NCI-H82 treated with DMSO at 0.1 percent for 48 hours (cell line): ENCODE measurements at regions not wholly inside any gene's neighbourhood (a gene's known extent, or its start where the extent isn't known, plus 50 kb on each side); places are given as distances from the start of the nearest gene placed in this dataset.
A peak's percentile ranks its signal among the peaks of the same experiment; 100 is the strongest.

ENCODE experiments used
- DNase-seq: peaks from one replicate; lab custom pipeline; 2025; ENCODE audit not compliant: unreplicated experiment; lab: John Stamatoyannopoulos, UW

DNA sequence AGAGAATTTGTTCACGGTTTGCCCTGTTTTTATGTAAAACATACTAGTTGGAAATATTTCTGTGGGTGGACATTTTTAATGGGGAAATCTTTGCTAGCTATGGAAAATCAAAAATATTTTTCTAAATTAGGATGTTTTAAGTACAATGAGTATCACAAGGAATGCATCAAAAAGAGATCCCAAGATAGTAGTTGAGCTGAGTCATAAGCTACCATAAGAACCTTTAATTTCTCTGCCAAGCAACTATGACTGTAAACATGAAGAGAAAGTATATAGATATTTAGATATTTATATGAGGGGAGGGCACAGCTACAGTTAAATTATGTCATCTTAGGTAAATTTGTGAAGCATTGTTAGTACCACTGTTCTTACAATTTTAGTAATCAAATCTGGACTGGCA is 646.2 kb downstream of the XIRP2 start:
- no peak for DNase-seq

DNA sequence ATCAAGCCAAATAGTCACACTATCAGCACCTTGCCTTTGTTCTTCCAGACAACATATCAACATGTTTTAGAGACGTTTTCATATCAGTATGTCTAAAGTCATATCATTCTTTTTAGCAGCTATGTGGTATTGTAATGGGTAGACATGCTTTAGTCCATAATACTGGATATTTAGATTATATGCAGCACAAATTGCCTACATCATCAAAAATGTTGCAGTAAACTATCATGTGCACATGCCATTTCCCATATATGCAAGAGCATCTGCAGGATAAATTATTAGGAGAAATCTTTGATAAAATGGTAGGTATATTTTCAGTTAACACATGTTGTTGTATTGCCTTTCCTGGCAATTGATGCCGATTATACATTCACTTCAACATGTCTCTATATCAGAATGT is 636.5 kb downstream of the XIRP2 start:
- no peak for DNase-seq

DNA sequence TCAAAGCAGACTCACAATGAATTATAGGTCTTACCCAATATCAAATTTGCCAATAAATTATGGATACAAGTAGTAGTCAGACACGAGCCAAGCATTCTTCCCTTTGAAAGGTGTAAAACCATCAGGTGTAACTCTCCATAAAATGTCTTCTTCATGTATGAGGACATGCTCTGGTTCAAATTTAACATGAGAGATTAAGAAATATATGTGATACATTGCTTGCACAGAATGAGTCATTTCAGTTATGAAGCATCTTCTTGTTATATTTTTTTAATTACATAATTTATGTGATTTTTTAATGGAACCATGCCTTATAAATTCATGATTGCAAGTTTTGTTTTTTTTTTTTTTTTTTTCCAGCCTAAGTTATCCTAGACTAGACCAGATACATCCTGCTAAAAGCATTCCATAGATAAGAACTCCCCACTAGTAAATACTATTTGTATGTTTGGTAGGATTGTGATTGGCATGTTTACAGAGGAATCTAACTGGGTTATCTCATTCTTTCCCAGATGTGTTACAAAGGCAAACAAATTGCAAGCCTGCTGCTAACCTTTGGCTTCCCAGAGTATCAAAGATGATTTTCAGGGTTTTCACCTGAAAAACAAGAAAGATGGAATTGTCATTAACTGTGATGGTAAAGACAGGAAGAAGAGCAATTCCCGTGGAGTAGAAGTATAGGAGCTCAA is 621.9 kb downstream of the XIRP2 start:
- DNase-seq: no peak

DNA sequence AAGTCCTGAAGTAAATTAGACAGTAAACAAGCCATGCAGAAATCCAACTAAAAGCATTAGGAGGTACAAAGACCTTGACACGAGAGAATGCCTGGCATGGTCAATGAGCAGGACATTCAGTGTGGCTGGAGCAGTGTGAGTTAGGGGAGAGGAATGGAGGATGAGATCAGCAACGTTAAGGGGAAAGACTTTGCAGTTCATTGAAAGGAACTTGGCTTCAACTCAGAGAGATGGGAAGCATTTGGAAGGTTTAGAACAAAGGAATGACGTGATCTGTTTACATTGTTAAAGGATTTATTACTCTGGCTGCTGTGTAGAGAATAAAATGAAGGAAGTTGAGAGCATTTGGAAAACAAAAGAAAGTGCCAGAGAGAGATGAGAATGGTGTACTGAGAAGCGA is 621.3 kb downstream of the XIRP2 start:
- no peak for DNase-seq

DNA sequence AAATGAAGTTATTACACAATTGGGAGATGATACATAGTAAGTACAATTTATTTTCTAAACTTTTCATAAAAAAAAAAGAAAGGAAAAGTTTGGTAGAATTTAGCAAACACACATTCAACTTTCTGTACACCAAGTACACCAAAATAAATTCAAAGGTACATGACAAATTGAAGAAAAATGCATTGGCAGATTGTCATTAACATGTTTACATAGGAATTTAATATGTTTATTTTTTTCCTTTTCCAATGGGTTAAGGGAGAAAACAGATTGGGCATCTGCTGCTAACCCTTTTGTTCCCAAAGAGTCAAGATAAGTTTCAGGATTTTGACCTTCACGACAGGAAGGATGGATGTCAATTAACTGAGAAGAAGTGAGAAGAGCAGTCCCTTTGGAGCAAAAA is 620.4 kb downstream of the XIRP2 start:
- DNase-seq: no peak

DNA sequence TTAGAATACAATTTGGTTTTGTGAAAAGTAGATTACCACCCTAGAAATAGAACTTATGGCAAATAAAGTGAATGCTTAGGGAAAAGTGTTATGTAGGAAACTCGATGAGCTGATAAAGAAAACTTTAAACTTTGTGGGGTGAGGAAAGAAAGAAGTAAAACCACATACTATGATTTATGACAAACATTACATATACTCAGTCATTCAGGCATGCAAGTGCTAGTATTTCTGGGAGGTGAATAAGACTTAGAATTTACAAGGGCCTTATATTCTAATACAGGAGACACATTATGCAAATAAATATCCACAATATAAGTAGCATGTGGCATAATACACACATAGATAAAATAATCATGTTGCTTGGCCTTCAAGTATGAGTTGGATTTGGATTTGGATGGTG is 618.1 kb downstream of the XIRP2 start:
- DNase-seq: no peak

DNA sequence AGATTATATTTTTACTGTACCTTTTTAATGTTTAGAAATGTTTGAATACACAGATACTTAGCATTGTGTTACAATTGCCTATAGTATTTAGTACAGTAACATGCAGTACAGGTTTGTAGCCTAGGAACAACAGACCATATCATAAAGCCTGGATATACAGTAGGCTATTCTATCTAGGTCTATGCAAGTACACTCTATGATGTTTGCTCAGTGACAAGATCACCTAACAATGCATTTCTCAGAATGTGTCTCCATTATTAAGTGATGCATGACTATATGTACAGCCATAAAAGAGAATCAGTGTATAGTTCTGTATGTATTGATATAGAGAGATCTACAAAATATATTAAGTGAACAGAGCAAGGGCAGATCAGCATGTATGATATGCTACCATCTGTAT is 616.4 kb downstream of the XIRP2 start:
- DNase-seq: no peak

DNA sequence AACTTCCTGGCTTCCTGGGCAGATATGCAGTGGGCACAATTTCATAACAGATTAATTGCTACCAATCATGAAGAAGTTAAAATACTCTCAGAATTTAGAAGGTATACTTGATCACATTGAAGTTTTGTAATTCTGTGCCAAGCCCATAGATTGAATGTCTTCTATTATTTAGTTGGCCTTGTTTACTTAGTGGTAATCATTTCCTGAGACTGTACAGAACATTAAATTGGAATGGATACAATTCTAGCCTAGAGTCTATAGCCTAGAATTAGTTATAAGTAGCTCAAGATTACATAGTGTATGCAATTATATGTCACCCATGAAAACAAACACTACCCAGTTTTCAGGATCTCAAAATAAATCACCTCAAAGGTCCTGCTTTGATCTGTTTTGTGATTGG is 615.8 kb downstream of the XIRP2 start:
- DNase-seq: no peak

DNA sequence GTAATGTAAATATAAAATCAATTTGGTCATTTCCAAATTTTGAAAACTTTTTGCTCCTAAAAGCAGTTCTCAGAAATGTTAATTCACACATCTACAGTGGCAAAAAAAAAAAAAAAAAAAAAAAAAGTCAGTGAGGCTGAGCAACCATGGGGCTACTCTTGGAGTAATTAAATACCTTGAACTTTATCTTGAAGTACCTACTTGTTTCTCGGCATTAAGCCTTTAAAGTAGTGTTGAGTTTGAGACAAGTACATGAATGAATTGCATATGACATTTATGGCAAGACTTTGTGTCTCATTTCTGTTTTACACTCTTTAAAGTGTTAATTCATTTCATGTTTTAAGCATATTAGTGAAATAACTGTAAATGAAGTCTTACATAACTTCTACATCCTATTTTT is 613.3 kb downstream of the XIRP2 start:
- DNase-seq: no peak

DNA sequence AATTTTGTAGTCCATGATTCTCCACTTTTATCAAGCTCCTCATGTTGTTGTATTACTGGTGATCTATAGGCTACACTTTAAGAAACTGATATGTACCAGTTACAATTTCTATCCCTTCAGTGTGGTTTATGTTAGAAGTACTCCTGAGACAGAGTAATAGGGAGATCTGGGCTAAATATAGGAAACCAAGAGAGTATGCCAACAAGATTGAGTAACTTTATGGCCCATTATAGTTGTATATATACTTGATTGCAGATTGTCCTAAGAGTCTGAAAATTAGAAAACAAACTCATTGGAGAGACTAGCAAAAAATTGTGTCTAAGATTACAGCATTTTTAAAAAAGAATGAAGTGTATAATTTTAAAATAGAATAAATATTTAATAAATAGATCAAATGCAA is 605.6 kb downstream of the XIRP2 start:
- DNase-seq: no peak

DNA sequence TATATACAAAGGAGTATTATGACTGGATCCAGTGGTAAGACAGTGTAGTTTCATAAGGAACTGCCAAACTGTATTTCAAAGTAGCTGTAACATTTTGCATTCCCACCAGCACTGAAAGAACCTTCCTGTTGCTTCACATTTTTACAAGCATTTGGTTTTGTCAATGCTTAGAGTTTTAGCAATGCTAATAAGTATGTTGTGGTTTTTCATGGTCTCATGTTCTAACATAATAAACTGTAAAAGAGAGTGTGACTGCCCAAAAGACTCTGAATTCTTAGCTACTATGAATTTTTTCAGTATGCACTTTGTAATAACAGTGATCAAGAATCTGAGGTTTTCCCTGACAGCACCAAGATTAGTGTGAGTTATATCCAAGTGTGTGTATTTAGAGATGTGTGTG is 604.2 kb downstream of the XIRP2 start:
- DNase-seq: no peak

DNA sequence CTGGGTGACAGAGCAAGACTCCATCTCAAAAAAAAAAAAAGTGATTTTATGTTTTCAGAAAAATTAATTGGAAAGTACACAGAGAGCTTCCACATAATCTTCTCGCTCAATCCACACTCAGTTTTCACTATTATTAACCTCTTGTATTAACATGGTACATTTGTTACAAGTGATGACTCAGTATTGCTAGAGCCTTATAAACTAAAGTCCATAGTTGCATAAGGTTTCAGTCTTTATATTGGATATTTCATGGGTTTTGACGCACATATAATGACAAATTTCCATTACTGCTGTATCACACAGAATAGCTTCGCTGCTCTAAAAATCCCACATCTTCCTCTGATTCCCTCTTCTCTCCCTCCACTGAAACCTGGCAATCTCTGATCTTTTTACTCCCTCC is 603.5 kb downstream of the XIRP2 start:
- DNase-seq: no peak

DNA sequence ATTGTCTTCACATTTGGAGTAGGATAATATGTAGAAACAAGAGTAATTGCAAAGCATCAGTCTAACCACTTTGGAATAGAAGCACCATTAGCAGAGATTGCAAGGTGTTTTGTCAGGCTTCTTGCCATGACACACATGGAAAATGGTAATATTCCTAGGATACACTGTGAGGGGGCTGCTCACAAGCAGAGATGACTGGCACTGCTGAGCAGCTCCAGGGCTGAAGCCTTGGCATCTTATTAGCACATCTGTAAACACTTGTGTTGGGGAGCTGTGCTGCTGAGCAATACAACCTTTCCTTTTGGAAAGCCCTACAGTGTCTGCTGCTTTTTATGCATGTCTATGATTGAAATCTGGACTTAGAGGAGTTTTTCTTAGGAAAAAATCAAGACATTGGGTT is 602.2 kb downstream of the XIRP2 start:
- DNase-seq: no peak

DNA sequence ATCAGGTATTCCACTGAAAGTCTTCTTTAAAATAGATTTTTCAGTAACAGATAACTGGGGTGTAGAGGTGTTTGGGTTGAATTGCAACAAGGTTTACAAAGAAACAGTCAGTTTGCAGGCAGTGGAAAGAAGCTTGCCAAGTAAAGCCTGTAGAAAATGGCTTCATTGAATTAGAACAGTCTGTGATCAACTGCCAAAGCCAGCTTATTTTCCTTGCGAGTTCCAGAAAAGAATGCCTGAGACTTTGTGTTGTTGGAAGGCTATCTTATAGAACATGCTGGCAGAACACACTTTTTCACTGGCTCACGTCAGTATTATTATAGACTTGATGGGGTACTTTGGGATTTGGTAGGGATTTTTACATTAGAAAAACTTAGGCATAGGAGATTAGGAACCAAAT is 601.0 kb downstream of the XIRP2 start:
- no peak for DNase-seq

DNA sequence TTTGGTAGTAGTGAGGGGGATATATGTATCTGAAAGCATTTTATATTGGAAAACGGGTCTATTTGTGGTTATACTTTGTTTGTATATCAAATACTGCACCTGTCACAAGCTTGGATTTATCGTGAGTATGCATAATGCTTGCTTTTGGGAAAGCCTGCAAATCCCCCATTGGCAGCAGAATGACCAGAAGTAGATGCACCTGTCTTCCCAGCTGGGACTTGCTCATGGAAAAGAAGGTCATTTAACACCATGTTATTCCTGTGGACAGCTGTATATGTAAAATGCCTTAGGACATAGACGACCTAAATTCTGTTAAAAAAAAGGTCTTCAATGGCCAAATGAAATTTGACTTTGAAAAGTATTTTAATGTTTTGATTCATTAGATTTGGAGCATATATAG is 599.4 kb downstream of the XIRP2 start:
- DNase-seq: no peak

DNA sequence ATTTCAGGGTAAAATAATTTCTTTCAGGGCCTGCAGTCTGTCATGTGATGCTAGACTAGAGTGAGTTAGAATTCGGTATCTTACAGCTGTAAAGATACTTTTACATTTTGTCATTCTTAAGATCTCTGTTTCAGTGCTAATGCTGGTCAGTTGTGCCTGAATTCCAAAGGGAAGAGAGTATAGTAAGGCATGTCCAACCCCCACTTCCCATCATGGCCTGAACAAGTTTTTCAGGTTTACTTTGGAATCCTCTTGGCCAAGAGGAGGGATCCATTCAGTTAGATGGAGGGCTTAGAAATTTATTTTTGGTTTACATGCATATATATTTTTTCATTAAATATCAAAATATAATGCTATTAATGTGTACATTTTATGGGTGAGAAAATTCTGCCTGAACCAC is 596.6 kb downstream of the XIRP2 start:
- no peak for DNase-seq

DNA sequence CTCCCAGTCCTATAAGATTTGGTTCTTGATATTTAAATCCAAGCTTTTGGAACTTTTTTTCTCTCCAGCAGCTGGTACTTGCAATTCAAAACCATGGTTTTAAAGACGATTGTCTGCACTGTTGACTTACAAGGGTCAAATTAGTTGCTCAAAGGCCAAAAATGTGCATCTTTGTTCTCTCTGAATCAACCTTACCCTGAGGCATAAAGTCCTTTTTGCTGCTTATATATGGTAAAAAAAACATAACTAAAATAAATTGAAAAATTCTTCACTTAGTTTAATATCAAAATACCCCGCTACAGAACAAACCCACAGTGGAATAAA is 592.7 kb downstream of the XIRP2 start:
- no peak for DNase-seq

DNA sequence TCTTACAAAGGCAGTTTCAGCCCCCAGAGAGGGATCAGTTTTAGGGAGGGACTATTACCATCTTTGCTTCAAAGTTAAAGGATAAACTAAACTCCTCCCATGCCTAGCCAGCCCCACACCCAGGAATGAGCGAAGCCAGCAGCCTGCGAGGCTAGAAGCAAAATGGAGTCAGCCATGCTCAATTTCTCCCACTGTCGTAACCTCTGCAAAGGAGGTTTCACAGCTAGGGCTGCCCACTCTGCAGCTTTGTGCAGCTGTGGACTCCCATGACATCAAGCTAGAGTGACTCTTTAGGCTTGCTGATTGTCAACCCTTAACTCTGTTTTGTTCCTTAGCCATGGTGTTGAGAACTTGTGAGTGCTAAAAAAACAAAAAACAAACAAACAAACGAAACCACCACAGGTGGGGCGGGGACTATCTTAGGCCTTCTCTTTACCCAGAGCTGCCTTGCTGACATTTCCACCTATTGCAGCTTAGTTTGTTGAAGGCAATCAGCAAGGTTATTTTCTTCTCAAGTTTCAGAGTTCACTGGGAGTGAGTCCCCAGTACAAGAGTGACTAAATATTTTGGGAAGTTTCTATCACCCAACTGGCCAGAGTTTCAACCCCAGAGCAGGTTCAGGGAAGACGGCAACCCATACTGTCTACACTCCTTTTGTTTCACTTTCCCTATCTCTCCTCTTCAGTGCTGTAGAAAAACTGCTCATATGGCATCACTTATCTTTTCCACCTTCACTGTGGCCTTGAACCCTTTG is 592.1 kb downstream of the XIRP2 start:
- DNase-seq: peak; percentile 41

DNA sequence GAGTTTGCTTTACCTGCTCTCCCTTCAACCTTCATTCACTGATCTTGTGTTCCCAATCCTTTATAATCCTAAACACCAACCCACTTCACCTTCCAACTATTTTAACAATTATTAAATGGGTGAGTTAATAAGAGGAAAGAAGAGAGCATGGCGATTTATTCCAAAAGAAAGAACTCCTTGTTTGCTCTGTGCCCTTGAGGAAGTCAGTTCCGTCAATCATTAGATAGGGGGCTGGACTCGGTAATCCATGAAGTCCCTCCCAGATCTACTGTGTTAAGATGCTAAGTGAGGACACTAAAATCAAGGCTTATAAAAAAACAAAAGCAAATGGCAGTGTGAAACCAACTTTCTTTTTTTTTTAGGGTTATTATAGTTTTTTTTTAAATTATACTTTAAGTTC is 589.9 kb downstream of the XIRP2 start:
- DNase-seq: no peak

DNA sequence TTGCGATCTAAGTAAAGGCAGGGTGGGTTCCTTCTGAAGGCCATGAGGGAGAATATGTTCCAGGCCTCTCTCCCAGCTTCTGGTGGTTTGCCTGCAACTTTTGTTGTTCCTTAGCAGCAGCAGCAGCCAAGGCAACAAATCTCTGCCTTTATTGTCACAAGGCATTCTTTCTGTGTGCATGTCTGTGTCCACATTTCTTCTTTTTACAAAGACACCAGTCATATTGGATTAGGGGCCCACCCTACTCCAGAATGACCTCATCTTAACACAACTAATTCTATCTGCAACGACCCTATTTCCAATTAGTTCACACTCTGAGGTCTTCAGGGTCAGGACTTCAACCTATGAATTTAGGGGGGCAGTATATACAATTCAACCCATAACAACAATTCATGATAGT is 587.5 kb downstream of the XIRP2 start:
- no peak for DNase-seq

DNA sequence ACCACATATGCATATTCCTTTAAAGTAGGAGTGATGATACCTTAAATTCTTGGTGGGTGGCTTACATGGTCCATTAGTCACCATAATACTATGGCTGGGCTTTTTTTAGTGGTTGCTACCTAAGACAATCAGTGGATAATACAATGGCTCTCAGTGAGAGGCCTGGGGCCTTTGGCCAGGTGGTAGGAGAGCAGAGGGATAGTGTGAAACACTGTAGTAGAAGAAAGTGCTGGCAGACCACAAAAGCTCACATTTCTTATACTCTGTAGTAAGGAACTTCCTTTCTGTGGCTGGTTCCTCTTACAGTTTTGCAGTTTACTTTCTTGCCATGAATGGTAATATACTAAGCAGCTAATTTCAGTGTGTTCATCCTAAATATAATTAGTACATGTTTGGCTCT is 583.5 kb downstream of the XIRP2 start:
- DNase-seq: no peak

DNA sequence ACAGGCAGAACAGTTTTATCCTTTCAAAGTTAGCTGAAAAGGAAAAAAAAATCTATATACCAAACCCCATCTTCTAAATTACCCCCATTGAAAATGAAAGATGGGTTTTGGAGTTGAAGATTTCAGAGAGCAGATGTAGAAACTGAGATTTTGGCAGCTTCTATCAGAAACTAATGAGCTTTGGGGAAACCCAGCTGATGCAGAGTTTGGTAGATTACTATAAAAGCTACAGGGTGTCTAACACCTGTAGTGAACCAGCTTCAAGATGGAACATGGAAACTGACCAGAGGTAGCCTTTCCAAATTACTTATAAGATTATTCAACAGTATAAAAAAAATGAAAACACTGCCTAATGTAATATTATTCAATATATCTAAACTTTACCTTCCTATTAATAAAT is 583.1 kb downstream of the XIRP2 start:
- no peak for DNase-seq

DNA sequence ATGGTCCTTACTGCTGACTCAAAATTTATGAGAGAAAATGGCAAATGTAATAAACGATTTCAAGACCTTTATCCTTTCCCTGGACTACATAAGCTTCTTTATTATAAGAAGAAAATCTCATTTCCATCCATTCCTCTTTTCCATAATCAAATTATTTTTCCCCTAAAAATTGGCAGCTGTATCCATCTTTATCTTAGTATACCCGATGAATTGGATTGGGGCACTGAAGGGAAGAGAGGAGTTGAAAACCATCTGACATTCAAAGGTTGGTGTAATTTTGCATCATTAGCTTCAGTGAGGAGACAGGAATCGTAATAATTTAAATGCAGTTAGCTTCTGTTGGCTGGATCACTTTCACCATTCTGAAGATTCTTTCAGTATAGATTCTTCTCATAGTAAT is 574.1 kb downstream of the XIRP2 start:
- peak; percentile 25 for DNase-seq
